ENCODE measurements at regions not wholly inside any gene's neighbourhood (a gene's known extent, or its start where the extent isn't known, plus 50 kb on each side); places are given as distances from the start of the nearest gene placed in this dataset.

GRCh38 chr3:146967783-146968182, 362.6 kb upstream of the PLSCR5 start:
- DNase-seq (ENCODE audit: low spot score), result no peak
- no peaks in the 10 kb centered on the region for H3K4me1 ChIP-seq
- H3K27ac ChIP-seq, result no peak overlapping the region
- H3K9me3 ChIP-seq, result no peaks in the 10 kb centered on the region
- H3K36me3 ChIP-seq, result no peaks in the 10 kb centered on the region
- TF ChIP-seq, protein P1, sequence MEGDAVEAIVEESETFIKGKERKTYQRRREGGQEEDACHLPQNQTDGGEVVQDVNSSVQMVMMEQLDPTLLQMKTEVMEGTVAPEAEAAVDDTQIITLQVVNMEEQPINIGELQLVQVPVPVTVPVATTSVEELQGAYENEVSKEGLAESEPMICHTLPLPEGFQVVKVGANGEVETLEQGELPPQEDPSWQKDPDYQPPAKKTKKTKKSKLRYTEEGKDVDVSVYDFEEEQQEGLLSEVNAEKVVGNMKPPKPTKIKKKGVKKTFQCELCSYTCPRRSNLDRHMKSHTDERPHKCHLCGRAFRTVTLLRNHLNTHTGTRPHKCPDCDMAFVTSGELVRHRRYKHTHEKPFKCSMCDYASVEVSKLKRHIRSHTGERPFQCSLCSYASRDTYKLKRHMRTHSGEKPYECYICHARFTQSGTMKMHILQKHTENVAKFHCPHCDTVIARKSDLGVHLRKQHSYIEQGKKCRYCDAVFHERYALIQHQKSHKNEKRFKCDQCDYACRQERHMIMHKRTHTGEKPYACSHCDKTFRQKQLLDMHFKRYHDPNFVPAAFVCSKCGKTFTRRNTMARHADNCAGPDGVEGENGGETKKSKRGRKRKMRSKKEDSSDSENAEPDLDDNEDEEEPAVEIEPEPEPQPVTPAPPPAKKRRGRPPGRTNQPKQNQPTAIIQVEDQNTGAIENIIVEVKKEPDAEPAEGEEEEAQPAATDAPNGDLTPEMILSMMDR (IDR thresholded peaks at IDR 0.05), result no peak
- H3K27me3 ChIP-seq, result no peaks in the 10 kb centered on the region
- H3K4me3 ChIP-seq, result no peak overlapping the region

GRCh38 chr3:146966124-146966523, 361.0 kb upstream of the PLSCR5 start:
- Histone ChIP-seq H3K27me3 (no peaks in the 10 kb centered on the region), H3K27ac (no peak overlapping the region), H3K4me3 (no peak overlapping the region), H3K36me3 (no peaks in the 10 kb centered on the region), H3K9me3 (no peaks in the 10 kb centered on the region), H3K4me1 (no peaks in the 10 kb centered on the region)
- TF ChIP-seq, protein P1 (IDR thresholded peaks at IDR 0.05), result no peak
- DNase-seq (ENCODE audit: low spot score), result no peak

GRCh38 chr3:146953511-146953981, 348.4 kb upstream of the PLSCR5 start:
- DNase-seq (ENCODE audit: low spot score), result no peak
- no peak overlapping the region for H3K4me3 ChIP-seq
- no peaks in the 10 kb centered on the region for H3K27me3 ChIP-seq

GRCh38 chr3:146948985-146949384, 343.8 kb upstream of the PLSCR5 start:
- Histone ChIP-seq H3K27me3 (no peaks in the 10 kb centered on the region), H3K9me3 (no peaks in the 10 kb centered on the region), H3K4me3 (no peak overlapping the region), H3K4me1 (no peaks in the 10 kb centered on the region), H3K27ac (no peak overlapping the region), H3K36me3 (no peaks in the 10 kb centered on the region)
- no peak for DNase-seq (ENCODE audit: low spot score)
- TF ChIP-seq, protein P1 (IDR thresholded peaks at IDR 0.05), result no peak

More at GRCh38 chr3:146953511-146953981, 348.4 kb upstream of the PLSCR5 start:
- TF ChIP-seq, protein P1 (IDR thresholded peaks at IDR 0.05), result no peak
- no peaks in the 10 kb centered on the region for H3K9me3 ChIP-seq
- H3K27ac ChIP-seq, result no peak overlapping the region
- no peaks in the 10 kb centered on the region for H3K36me3 ChIP-seq
- H3K4me1 ChIP-seq, result no peaks in the 10 kb centered on the region

- Histone ChIP-seq H3K4me1 (no peaks in the 10 kb centered on the region), H3K9me3 (no peaks in the 10 kb centered on the region), H3K27ac (no peak overlapping the region), H3K4me3 (no peak overlapping the region), H3K27me3 (no peaks in the 10 kb centered on the region), H3K36me3 (no peaks in the 10 kb centered on the region)
- no peak for DNase-seq (ENCODE audit: low spot score)
- TF ChIP-seq, protein P1 (IDR thresholded peaks at IDR 0.05), result no peak
These were observed 343.0 kb upstream of the PLSCR5 start for GRCh38 chr3:146948186-146948585.

GRCh38 chr3:146929696-146930095, 324.6 kb upstream of the PLSCR5 start:
- no peak for DNase-seq (ENCODE audit: low spot score)
- TF ChIP-seq, protein P1 (IDR thresholded peaks at IDR 0.05), result no peak
- Histone ChIP-seq H3K36me3 (no peaks in the 10 kb centered on the region), H3K27ac (no peak overlapping the region), H3K9me3 (no peaks in the 10 kb centered on the region), H3K4me1 (no peaks in the 10 kb centered on the region), H3K4me3 (no peak overlapping the region), H3K27me3 (no peaks in the 10 kb centered on the region)
